ENCODE measurements at regions not wholly inside any gene's neighbourhood (a gene's known extent, or its start where the extent isn't known, plus 50 kb on each side); places are given as distances from the start of the nearest gene placed in this dataset.

DNA sequence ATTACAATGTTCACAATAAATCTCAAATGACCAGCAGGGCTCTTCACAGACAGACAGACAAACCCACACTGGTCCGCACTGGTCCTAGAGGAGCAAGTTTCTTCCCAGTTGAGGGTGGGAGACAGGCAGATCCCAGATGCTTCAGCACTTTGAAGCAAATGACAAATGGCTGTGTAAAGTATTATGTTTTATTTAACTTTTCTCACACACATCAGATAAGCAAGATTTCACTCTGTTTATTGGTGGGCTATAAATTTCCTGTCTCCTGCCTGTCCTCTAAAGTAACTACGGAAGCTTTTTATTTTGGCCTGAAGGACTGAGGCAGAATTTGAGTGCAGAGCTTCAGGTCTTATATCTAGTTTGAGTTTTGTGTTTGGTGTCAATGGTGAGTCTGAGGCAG lies 174.7 kb upstream of the MTNR1B start:
- TF ChIP-seq CTCF (IDR thresholded peaks at IDR 0.05; ENCODE audit: poor library complexity, severe bottlenecking) (no peak), EZH2 (IDR thresholded peaks at IDR 0.05; ENCODE audit: borderline replicate concordance, insufficient read depth, low read length, poor library complexity, severe bottlenecking) (no peak), EP300 (conservative IDR thresholded peaks at IDR 0.05; ENCODE audit: poor library complexity, severe bottlenecking) (no peak)

All from neural cell (in vitro differentiated cells).